OCI-LY1 (cell line): ENCODE measurements at regions not wholly inside any gene's neighbourhood (a gene's known extent, or its start where the extent isn't known, plus 50 kb on each side); places are given as distances from the start of the nearest gene placed in this dataset.

Experiments used
- CTCF ChIP-seq: fragments of 200-600 bp; sonication (generic), shearing (Covaris generic); IDR thresholded peaks from 2 replicates; pipeline ENCODE4 v1.5.1; 2017; ENCODE audit warnings: mild to moderate bottlenecking, antibody characterized with exemption, low read length, moderate library complexity, mixed read lengths
- EZH2 ChIP-seq: fragments of 200-600 bp; sonication (generic), shearing (Covaris generic); IDR thresholded peaks from 2 replicates; pipeline ENCODE4 v1.8.0; 2017; ENCODE audit warnings: borderline replicate concordance, mixed run types, mild to moderate bottlenecking, antibody characterized with exemption, low read length, moderate library complexity, mixed read lengths

GRCh38 chr2:185202381-185202780, 536.2 kb upstream of the FSIP2 start:
- no peak for TF ChIP-seq CTCF
- TF ChIP-seq EZH2 = no peak
